H9 (cell line): ENCODE measurements at regions not wholly inside any gene's neighbourhood (a gene's known extent, or its start where the extent isn't known, plus 50 kb on each side); places are given as distances from the start of the nearest gene placed in this dataset.

Source experiments
- DNase-seq: peaks from one replicate; pipeline ENCODE4 v3.0.0-alpha.2; 2017
- H2AFZ ChIP-seq: one replicate; pipeline ENCODE4 v1.6.1; 2013; ENCODE audit warnings: mild to moderate bottlenecking, low read length, control low read depth, moderate library complexity
- H2AK5ac ChIP-seq: 2 replicates; pipeline ENCODE4 v1.6.1; 2013; ENCODE audit warnings: low read length, control low read depth, mixed read lengths; ENCODE audit not compliant: insufficient read length
- H2BK120ac ChIP-seq: one replicate; pipeline ENCODE4 v1.6.1; 2013; ENCODE audit warnings: low read depth, mild to moderate bottlenecking, low read length, control low read depth, inconsistent platforms; ENCODE audit not compliant: poor library complexity, severe bottlenecking
- H2BK12ac ChIP-seq: 2 replicates; pipeline ENCODE4 v1.6.1; 2013; ENCODE audit warnings: low read length, control low read depth, mixed read lengths, low read depth; ENCODE audit not compliant: insufficient read length
- H2BK15ac ChIP-seq: 2 replicates; pipeline ENCODE4 v1.6.1; 2013; ENCODE audit warnings: low read depth, low read length, control low read depth
- H2BK20ac ChIP-seq: one replicate; pipeline ENCODE4 v1.6.1; 2013; ENCODE audit warnings: low read depth, mild to moderate bottlenecking, low read length, control low read depth, inconsistent platforms; ENCODE audit not compliant: poor library complexity, severe bottlenecking
- H2BK5ac ChIP-seq: 2 replicates; pipeline ENCODE4 v1.6.1; 2013; ENCODE audit warnings: low read length, control low read depth, mixed read lengths; ENCODE audit not compliant: insufficient read length
- H3K14ac ChIP-seq: 2 replicates; pipeline ENCODE4 v1.6.1; 2013; ENCODE audit warnings: low read length, control low read depth; ENCODE audit not compliant: insufficient read depth
- H3K18ac ChIP-seq: 2 replicates; pipeline ENCODE4 v1.6.1; 2013; ENCODE audit warnings: low read depth, mild to moderate bottlenecking, mixed read lengths, low read length, control low read depth; ENCODE audit not compliant: insufficient read length
- H3K23ac ChIP-seq: 2 replicates; pipeline ENCODE4 v1.6.1; 2013; ENCODE audit warnings: low read length, control low read depth, mixed read lengths, low read depth; ENCODE audit not compliant: insufficient read length
- H3K23me2 ChIP-seq: 2 replicates; pipeline ENCODE4 v1.6.1; 2013; ENCODE audit warnings: low read depth, mild to moderate bottlenecking, mixed read lengths, low read length, control low read depth; ENCODE audit not compliant: insufficient read length, poor library complexity, severe bottlenecking
- H3K27ac ChIP-seq: 2 replicates; pipeline ENCODE4 v1.5.1; 2013; ENCODE audit warnings: low read length, control low read depth, mixed read lengths, low read depth; ENCODE audit not compliant: insufficient read length
- H3K27me3 ChIP-seq: 2 replicates; pipeline ENCODE4 v1.6.1; 2013; ENCODE audit warnings: low read length, control low read depth, inconsistent platforms; ENCODE audit not compliant: insufficient read depth
- H3K4ac ChIP-seq: 2 replicates; pipeline ENCODE4 v1.6.1; 2013; ENCODE audit warnings: low read depth, mild to moderate bottlenecking, control low read depth, inconsistent platforms, low read length, moderate library complexity
- H3K4me1 ChIP-seq: 2 replicates; pipeline ENCODE4 v1.6.1; 2013; ENCODE audit warnings: low read length, control low read depth, inconsistent platforms; ENCODE audit not compliant: insufficient read depth
- H3K4me2 ChIP-seq: 2 replicates; pipeline ENCODE4 v1.6.1; 2013; ENCODE audit warnings: low read length, control low read depth, mixed read lengths; ENCODE audit not compliant: insufficient read length, insufficient read depth
- H3K56ac ChIP-seq: 2 replicates; pipeline ENCODE4 v1.6.1; 2013; ENCODE audit warnings: low read depth, mild to moderate bottlenecking, mixed read lengths, low read length, control low read depth; ENCODE audit not compliant: insufficient read length
- H3K79me1 ChIP-seq: 2 replicates; pipeline ENCODE4 v1.6.1; 2013; ENCODE audit warnings: low read depth, mild to moderate bottlenecking, moderate library complexity, low read length, control low read depth, inconsistent platforms; ENCODE audit not compliant: insufficient read depth, poor library complexity, severe bottlenecking
- H3K79me2 ChIP-seq: 2 replicates; pipeline ENCODE4 v1.6.1; 2013; ENCODE audit warnings: low read length, control low read depth, inconsistent platforms; ENCODE audit not compliant: insufficient read depth
- H3K9ac ChIP-seq: 2 replicates; pipeline ENCODE4 v1.6.1; 2013; ENCODE audit warnings: low read length, control low read depth, mixed read lengths; ENCODE audit not compliant: insufficient read length; ENCODE audit errors: extremely low read depth
- H3K9me3 ChIP-seq: one replicate; pipeline ENCODE4 v1.6.1; 2013; ENCODE audit warnings: low read depth, low read length, inconsistent platforms; ENCODE audit not compliant: control insufficient read depth
- H3T11ph ChIP-seq: one replicate; pipeline ENCODE4 v1.6.1; 2013; ENCODE audit warnings: mild to moderate bottlenecking, low read length, control low read depth, inconsistent platforms
- H4K20me1 ChIP-seq: one replicate; pipeline ENCODE4 v1.6.1; 2013; ENCODE audit not compliant: control insufficient read depth, insufficient read length, insufficient read depth
- H4K5ac ChIP-seq: 2 replicates; pipeline ENCODE4 v1.6.1; 2013; ENCODE audit warnings: low read depth, mild to moderate bottlenecking, mixed read lengths, low read length, control low read depth; ENCODE audit not compliant: insufficient read length
- H4K8ac ChIP-seq: replicated peaks from 2 replicates; pipeline ENCODE4 v1.6.1; 2013; ENCODE audit warnings: low read length, control low read depth, mixed read lengths, low read depth; ENCODE audit not compliant: insufficient read length
- H4K91ac ChIP-seq: 2 replicates; pipeline ENCODE4 v1.6.1; 2013; ENCODE audit warnings: low read depth, mild to moderate bottlenecking, moderate library complexity, mixed read lengths, low read length, control low read depth; ENCODE audit not compliant: insufficient read length
- H3K27ac Mint-ChIP-seq, 3 experiments: 2 replicates in 2 of 3; 3 replicates in 1 of 3; pipeline ENCODE4 v1.8.0; 2020 to 2021; ENCODE audit warnings: mixed read lengths in 3 of 3, mild to moderate bottlenecking in 1 of 3, moderate library complexity in 1 of 3
- H3K27me3 Mint-ChIP-seq: 2 replicates; pipeline ENCODE4 v1.8.0; 2021; ENCODE audit warnings: low read depth, mild to moderate bottlenecking, moderate library complexity, mixed read lengths
- H3K36me3 Mint-ChIP-seq, 3 experiments: 2 replicates in 2 of 3; 3 replicates in 1 of 3; pipeline ENCODE4 v1.8.0; 2020 to 2021; ENCODE audit warnings: low read depth in 3 of 3, mixed read lengths in 3 of 3; ENCODE audit not compliant: insufficient read depth in 1 of 3
- H3K4me1 Mint-ChIP-seq, 2 experiments: 2 replicates each; pipeline ENCODE4 v1.8.0; 2020; ENCODE audit warnings: mixed read lengths in 2 of 2
- H3K4me3 Mint-ChIP-seq, 2 experiments: 2 replicates in 1 of 2; 3 replicates in 1 of 2; pipeline ENCODE4 v1.8.0; 2020 to 2021; ENCODE audit warnings: mild to moderate bottlenecking in 2 of 2, mixed read lengths in 2 of 2, moderate library complexity in 1 of 2
- H3K9me3 Mint-ChIP-seq, 2 experiments: 2 replicates in 1 of 2; 3 replicates in 1 of 2; pipeline ENCODE4 v1.8.0; 2020; ENCODE audit warnings: mild to moderate bottlenecking in 2 of 2, mixed read lengths in 2 of 2, moderate library complexity in 1 of 2
- WGBS: extraction: QIAGEN DNeasy Blood & Tissue Kit; methylation state at CpG from one replicate; pipeline ENCODE4 v1.1.7; 2013; ENCODE audit warnings: missing lambda C conversion rate, low lambda C conversion rate, mixed read lengths; ENCODE audit not compliant: insufficient read length; ENCODE audit errors: extremely low coverage; 5-methylcytosine and 5-hydroxymethylcytosine counted together
- TF ChIP-seq, protein P1 (sequence below): fragments of 200-600 bp; sonication (generic); conservative IDR thresholded peaks from 3 replicates; pipeline ENCODE4 v1.8.0; 2021; ENCODE audit warnings: antibody characterized with exemption, mild to moderate bottlenecking

DNA sequence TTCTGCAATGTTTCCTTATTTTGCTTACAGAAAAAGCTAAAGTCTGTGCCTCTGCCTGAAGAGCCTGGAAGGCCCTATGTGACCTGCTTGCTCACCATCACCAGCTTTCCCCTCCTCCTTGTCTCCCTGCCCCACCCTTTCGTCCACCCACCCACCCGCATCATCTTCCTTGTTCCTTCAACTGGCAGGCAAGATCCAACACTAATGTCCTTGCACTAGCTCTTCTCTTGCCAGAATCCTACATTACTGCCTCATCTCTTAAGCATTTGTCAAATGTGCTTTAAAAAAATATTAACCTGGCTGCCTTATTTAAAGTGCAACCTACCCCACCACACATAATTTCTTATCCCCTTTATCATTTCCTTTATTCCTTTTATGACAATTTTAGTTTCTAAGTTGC is 165.1 kb upstream of the PPP3CA start:
- Histone ChIP-seq H3K79me1 (no peaks in the 10 kb centered on the region), H3K4ac (no peak overlapping the region), H2AFZ (no peak overlapping the region), H2BK15ac (no peak overlapping the region), H3K4me1 (no peaks in the 10 kb centered on the region; the same call in 1 of the 2 replicates), H2AK5ac (no peak overlapping the region), H3K79me2 (no peaks in the 10 kb centered on the region), H3K27me3 (no peaks in the 10 kb centered on the region), H3K56ac (no peak overlapping the region), H3K23me2 (no peaks in the 10 kb centered on the region), H3K27ac (no peak overlapping the region), H3K9me3 (no peaks in the 10 kb centered on the region), H3K9ac (no peak overlapping the region), H3K23ac (no peak overlapping the region), H3K4me2 (no peak overlapping the region), H4K20me1 (no peaks in the 10 kb centered on the region), H2BK5ac (no peak overlapping the region), H3T11ph (no peak overlapping the region), H3K18ac (no peak overlapping the region), H4K8ac (no peak overlapping the region), H2BK12ac (no peak overlapping the region), H4K5ac (no peak overlapping the region), H3K14ac (no peak overlapping the region), H2BK20ac (no peak overlapping the region), H4K91ac (no peak overlapping the region), H2BK120ac (no peak overlapping the region)
- H3K36me3 Mint-ChIP-seq, result no peaks in the 10 kb centered on the region
- TF ChIP-seq, protein P1, sequence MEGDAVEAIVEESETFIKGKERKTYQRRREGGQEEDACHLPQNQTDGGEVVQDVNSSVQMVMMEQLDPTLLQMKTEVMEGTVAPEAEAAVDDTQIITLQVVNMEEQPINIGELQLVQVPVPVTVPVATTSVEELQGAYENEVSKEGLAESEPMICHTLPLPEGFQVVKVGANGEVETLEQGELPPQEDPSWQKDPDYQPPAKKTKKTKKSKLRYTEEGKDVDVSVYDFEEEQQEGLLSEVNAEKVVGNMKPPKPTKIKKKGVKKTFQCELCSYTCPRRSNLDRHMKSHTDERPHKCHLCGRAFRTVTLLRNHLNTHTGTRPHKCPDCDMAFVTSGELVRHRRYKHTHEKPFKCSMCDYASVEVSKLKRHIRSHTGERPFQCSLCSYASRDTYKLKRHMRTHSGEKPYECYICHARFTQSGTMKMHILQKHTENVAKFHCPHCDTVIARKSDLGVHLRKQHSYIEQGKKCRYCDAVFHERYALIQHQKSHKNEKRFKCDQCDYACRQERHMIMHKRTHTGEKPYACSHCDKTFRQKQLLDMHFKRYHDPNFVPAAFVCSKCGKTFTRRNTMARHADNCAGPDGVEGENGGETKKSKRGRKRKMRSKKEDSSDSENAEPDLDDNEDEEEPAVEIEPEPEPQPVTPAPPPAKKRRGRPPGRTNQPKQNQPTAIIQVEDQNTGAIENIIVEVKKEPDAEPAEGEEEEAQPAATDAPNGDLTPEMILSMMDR, result no peak
- no peak overlapping the region for H3K27ac Mint-ChIP-seq
- H3K4me3 Mint-ChIP-seq, result no peak overlapping the region
- no CpG with 5 or more reads among the region's 2 CpGs for WGBS
- no peaks in the 10 kb centered on the region for H3K9me3 Mint-ChIP-seq
- no peaks in the 10 kb centered on the region for H3K27me3 Mint-ChIP-seq
- no peak for DNase-seq
- H3K4me1 Mint-ChIP-seq, result no peaks in the 10 kb centered on the region
